ENCODE measurements at regions not wholly inside any gene's neighbourhood (a gene's known extent, or its start where the extent isn't known, plus 50 kb on each side); places are given as distances from the start of the nearest gene placed in this dataset.

DNA sequence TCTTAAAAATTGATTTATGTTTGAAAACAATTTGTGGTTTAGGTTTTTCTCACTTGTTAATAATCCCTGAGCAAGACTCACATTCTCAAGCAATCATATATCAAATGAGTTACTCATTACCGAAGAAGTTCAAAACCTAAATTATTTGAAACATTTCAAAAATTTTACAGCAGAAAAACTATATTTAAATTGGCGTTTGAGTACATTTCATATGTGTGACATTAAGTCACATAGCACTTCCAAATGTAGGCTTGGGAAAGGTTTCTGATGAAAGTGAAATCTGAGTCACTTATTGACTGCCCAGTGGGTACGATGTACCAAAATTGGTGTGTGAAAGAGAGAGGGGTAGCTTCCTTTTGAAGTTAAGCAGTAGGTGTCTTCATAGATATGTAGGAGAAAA is 411.4 kb upstream of the SGCD start:
- no peak overlapping the region for H3K4me3 ChIP-seq (ENCODE audit: low read depth in 1 of 2, low read length in 2 of 2)
- no peaks in the 10 kb centered on the region for H3K9me3 ChIP-seq (ENCODE audit: control insufficient read depth in 1 of 2, low read length in 2 of 2)

DNA sequence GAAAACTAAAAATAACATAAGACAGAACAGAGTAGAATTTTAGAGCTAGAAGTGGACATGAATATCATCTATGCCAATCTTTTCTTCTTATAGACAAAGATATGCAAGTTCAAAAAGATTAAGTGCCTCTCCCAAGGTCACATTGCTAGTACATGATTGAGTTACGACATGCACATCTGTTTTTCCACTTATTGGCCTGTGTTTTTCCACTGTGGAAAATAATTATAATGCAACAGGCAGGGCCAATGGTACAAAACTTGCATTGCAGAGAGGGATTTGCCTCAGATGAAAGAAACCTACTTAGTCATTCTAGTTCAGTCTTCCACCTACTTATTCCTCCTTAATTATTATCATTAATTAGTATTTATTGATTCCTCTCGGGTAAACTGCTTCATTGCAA is 407.8 kb upstream of the SGCD start:
- H3K4me3 ChIP-seq (ENCODE audit: low read depth in 1 of 2, low read length in 2 of 2), result no peak overlapping the region
- H3K27ac ChIP-seq (ENCODE audit: low read depth, low read length), result no peak overlapping the region
- no peak overlapping the region for H3K9ac ChIP-seq (ENCODE audit: low read depth in 1 of 2, low read length in 2 of 2)
- H3K27me3 ChIP-seq (ENCODE audit: control insufficient read depth in 1 of 2, insufficient read depth in 2 of 2, low read length in 2 of 2), result no peaks in the 10 kb centered on the region
- no peaks in the 10 kb centered on the region for H3K9me3 ChIP-seq (ENCODE audit: control insufficient read depth in 1 of 2, low read length in 2 of 2)
- H3K36me3 ChIP-seq (ENCODE audit: control insufficient read depth in 1 of 2, insufficient read depth in 2 of 2, low read length in 2 of 2), result no peaks in the 10 kb centered on the region
- H3K4me1 ChIP-seq (ENCODE audit: control insufficient read depth in 1 of 2, insufficient read depth in 2 of 2, low read length in 2 of 2), result no peaks in the 10 kb centered on the region

More for the DNA sequence above, 411.4 kb upstream of the SGCD start:
- no peak overlapping the region for H3K27ac ChIP-seq (ENCODE audit: low read depth, low read length)
- H3K4me1 ChIP-seq (ENCODE audit: control insufficient read depth in 1 of 2, insufficient read depth in 2 of 2, low read length in 2 of 2), result no peaks in the 10 kb centered on the region
- H3K36me3 ChIP-seq (ENCODE audit: control insufficient read depth in 1 of 2, insufficient read depth in 2 of 2, low read length in 2 of 2), result no peaks in the 10 kb centered on the region
- H3K9ac ChIP-seq (ENCODE audit: low read depth in 1 of 2, low read length in 2 of 2), result no peak overlapping the region
- no peaks in the 10 kb centered on the region for H3K27me3 ChIP-seq (ENCODE audit: control insufficient read depth in 1 of 2, insufficient read depth in 2 of 2, low read length in 2 of 2)

DNA sequence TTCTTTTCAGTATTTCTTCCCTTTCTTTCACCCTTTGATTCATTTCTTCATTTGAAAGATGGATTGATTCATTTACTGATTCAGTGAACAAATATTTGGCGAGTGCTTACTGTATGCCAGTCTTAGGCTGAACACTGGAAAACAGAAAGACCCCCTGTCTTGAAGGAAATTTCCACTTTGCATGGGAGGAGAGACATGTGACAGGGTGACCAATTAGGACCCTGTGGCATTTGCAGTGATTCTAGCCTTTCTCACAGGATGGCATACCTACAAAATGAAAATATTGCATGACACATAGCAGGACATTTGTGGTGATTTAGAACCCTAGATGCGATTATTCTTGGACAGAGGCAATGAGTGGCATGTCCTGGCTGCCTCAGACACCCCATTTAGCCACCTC is 407.2 kb upstream of the SGCD start:
- Histone ChIP-seq H3K27ac (ENCODE audit: low read depth, low read length) (no peak overlapping the region), H3K9me3 (ENCODE audit: control insufficient read depth in 1 of 2, low read length in 2 of 2) (no peaks in the 10 kb centered on the region), H3K36me3 (ENCODE audit: control insufficient read depth in 1 of 2, insufficient read depth in 2 of 2, low read length in 2 of 2) (no peaks in the 10 kb centered on the region), H3K27me3 (ENCODE audit: control insufficient read depth in 1 of 2, insufficient read depth in 2 of 2, low read length in 2 of 2) (no peaks in the 10 kb centered on the region), H3K4me1 (ENCODE audit: control insufficient read depth in 1 of 2, insufficient read depth in 2 of 2, low read length in 2 of 2) (no peaks in the 10 kb centered on the region), H3K9ac (ENCODE audit: low read depth in 1 of 2, low read length in 2 of 2) (no peak overlapping the region), H3K4me3 (ENCODE audit: low read depth in 1 of 2, low read length in 2 of 2) (no peak overlapping the region)

DNA sequence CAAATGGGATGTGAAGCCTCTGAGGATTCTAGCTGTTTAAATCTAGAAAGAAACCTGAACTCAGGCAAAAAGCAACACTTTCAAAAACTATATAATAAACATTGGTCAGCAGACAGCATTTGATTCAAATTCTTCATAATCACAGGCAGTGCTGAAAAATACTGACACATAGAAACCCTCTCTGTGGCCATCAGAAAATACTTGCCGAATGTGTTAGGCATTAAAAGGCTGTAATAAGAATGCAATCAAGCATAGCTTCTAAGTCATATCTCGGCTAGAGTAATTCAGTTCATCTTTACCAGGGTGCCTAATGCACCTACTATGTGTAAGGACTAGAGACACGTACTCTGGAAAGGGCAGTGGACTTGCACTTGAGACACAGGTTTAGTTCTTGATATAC is 405.3 kb upstream of the SGCD start:
- no peak overlapping the region for H3K27ac ChIP-seq (ENCODE audit: low read depth, low read length)
- no peaks in the 10 kb centered on the region for H3K4me1 ChIP-seq (ENCODE audit: control insufficient read depth in 1 of 2, insufficient read depth in 2 of 2, low read length in 2 of 2)
- H3K9me3 ChIP-seq (ENCODE audit: control insufficient read depth in 1 of 2, low read length in 2 of 2), result no peaks in the 10 kb centered on the region
- no peak overlapping the region for H3K9ac ChIP-seq (ENCODE audit: low read depth in 1 of 2, low read length in 2 of 2)
- H3K4me3 ChIP-seq (ENCODE audit: low read depth in 1 of 2, low read length in 2 of 2), result no peak overlapping the region
- H3K36me3 ChIP-seq (ENCODE audit: control insufficient read depth in 1 of 2, insufficient read depth in 2 of 2, low read length in 2 of 2), result no peaks in the 10 kb centered on the region
- no peaks in the 10 kb centered on the region for H3K27me3 ChIP-seq (ENCODE audit: control insufficient read depth in 1 of 2, insufficient read depth in 2 of 2, low read length in 2 of 2)

DNA sequence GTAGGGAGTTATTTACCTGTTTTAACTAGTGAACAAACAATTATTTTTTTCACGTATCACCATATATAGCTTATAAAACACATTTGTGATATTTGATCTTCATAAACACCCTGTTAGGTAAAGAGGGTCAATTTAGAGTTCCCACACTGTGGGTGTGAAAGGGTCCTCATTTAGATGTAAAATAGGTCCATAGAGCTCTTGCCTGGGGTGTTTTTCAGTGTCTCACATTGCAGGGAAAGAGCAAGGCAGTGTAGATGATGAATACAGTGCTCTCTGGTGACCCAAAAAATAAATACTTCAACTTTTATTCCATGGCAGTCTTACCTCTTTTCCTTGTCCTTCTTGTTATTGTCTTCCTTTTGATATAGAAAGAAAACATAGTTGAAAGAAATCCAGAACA is 403.2 kb upstream of the SGCD start:
- Histone ChIP-seq H3K27ac (ENCODE audit: low read depth, low read length) (no peak overlapping the region), H3K4me3 (ENCODE audit: low read depth in 1 of 2, low read length in 2 of 2) (no peak overlapping the region), H3K27me3 (ENCODE audit: control insufficient read depth in 1 of 2, insufficient read depth in 2 of 2, low read length in 2 of 2) (no peaks in the 10 kb centered on the region), H3K9ac (ENCODE audit: low read depth in 1 of 2, low read length in 2 of 2) (no peak overlapping the region), H3K4me1 (ENCODE audit: control insufficient read depth in 1 of 2, insufficient read depth in 2 of 2, low read length in 2 of 2) (no peaks in the 10 kb centered on the region), H3K9me3 (ENCODE audit: control insufficient read depth in 1 of 2, low read length in 2 of 2) (no peaks in the 10 kb centered on the region), H3K36me3 (ENCODE audit: control insufficient read depth in 1 of 2, insufficient read depth in 2 of 2, low read length in 2 of 2) (no peaks in the 10 kb centered on the region)

DNA sequence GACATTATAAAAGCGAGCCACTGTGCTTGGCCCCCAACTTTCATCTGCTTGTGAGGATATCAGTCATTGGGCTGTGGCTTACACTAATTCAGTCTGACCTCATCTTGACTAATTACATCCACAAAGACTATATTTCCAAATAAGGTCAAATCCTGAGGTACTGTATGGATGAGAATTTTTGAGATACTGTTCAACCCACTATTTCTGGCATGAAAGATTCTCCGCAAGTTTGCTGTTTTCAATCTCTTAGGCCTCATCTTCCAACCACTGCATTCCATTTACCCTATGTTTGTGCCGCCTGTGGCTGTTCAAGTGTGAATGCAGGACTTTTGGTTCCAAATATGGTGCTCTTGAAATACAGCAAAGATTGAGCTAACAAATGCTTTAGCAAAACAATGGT is 400.9 kb upstream of the SGCD start:
- H3K36me3 ChIP-seq (ENCODE audit: control insufficient read depth in 1 of 2, insufficient read depth in 2 of 2, low read length in 2 of 2), result no peaks in the 10 kb centered on the region
- no peak overlapping the region for H3K27ac ChIP-seq (ENCODE audit: low read depth, low read length)
- no peaks in the 10 kb centered on the region for H3K27me3 ChIP-seq (ENCODE audit: control insufficient read depth in 1 of 2, insufficient read depth in 2 of 2, low read length in 2 of 2)
- no peak overlapping the region for H3K4me3 ChIP-seq (ENCODE audit: low read depth in 1 of 2, low read length in 2 of 2)
- no peaks in the 10 kb centered on the region for H3K9me3 ChIP-seq (ENCODE audit: control insufficient read depth in 1 of 2, low read length in 2 of 2)
- H3K4me1 ChIP-seq (ENCODE audit: control insufficient read depth in 1 of 2, insufficient read depth in 2 of 2, low read length in 2 of 2), result no peaks in the 10 kb centered on the region
- no peak overlapping the region for H3K9ac ChIP-seq (ENCODE audit: low read depth in 1 of 2, low read length in 2 of 2)

DNA sequence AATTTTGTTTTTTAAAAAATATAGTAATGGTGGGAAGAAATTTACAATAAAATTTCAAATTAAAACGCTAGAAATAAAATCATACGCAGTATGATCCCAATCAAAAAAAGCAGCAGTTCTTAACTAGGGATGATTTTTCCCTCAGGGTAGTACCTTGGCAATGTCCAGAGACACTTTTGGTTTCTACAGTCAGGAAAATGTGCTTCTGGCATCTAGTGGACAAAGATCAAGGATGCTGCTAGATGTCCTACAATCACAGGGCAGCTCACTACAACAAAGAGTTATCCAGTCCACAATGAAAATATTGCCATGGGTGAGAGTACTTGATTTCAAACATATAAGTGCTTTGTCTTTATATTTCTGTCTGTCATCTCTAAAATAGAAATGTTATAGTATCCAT is 400.2 kb upstream of the SGCD start:
- Histone ChIP-seq H3K27ac (ENCODE audit: low read depth, low read length) (no peak overlapping the region), H3K36me3 (ENCODE audit: control insufficient read depth in 1 of 2, insufficient read depth in 2 of 2, low read length in 2 of 2) (no peaks in the 10 kb centered on the region), H3K4me1 (ENCODE audit: control insufficient read depth in 1 of 2, insufficient read depth in 2 of 2, low read length in 2 of 2) (no peaks in the 10 kb centered on the region), H3K27me3 (ENCODE audit: control insufficient read depth in 1 of 2, insufficient read depth in 2 of 2, low read length in 2 of 2) (no peaks in the 10 kb centered on the region), H3K9ac (ENCODE audit: low read depth in 1 of 2, low read length in 2 of 2) (no peak overlapping the region), H3K4me3 (ENCODE audit: low read depth in 1 of 2, low read length in 2 of 2) (no peak overlapping the region), H3K9me3 (ENCODE audit: control insufficient read depth in 1 of 2, low read length in 2 of 2) (no peaks in the 10 kb centered on the region)

DNA sequence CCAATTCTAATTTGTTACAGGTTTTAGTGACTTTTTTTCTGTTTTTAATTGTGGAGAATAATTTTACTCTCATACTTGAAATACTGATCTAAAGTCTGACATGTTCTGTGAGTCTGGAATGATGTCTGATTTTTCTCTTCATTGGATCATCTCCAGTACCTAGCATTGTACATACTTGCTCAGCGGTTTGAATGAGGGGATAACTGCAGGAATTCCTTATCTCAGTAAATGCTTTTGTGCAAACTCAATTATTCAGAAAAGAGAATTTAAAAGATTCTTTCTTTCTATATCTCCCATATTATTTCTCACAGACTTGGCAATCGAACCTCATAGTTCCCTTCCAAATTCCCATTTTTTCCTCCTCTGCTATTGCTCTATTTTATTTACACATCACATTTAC is 397.9 kb upstream of the SGCD start:
- Histone ChIP-seq H3K9ac (ENCODE audit: low read depth in 1 of 2, low read length in 2 of 2) (no peak overlapping the region), H3K27me3 (ENCODE audit: control insufficient read depth in 1 of 2, insufficient read depth in 2 of 2, low read length in 2 of 2) (no peaks in the 10 kb centered on the region), H3K36me3 (ENCODE audit: control insufficient read depth in 1 of 2, insufficient read depth in 2 of 2, low read length in 2 of 2) (no peaks in the 10 kb centered on the region)

DNA sequence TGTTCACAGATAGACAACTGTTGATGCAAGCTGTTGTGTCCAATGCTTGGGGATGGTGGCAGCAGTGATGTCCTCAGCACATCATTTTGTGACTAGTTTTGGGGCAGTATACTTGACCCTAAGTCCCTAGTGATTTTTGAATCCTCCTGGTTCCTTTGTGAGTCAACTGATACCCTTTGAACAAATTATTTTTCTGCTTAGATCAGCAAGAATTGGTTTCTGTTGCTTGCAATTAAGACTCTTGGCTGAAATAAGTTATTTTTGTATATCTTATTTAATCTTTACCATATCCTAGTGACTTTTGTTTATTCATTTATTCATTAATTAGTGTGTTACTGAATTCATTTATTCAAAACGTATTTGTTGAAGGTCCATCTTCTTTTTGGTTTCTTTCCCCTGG is 392.0 kb upstream of the SGCD start:
- Histone ChIP-seq H3K9ac (ENCODE audit: low read depth in 1 of 2, low read length in 2 of 2) (no peak overlapping the region), H3K27ac (ENCODE audit: low read depth, low read length) (no peak overlapping the region), H3K27me3 (ENCODE audit: control insufficient read depth in 1 of 2, insufficient read depth in 2 of 2, low read length in 2 of 2) (no peaks in the 10 kb centered on the region), H3K36me3 (ENCODE audit: control insufficient read depth in 1 of 2, insufficient read depth in 2 of 2, low read length in 2 of 2) (no peaks in the 10 kb centered on the region), H3K4me1 (ENCODE audit: control insufficient read depth in 1 of 2, insufficient read depth in 2 of 2, low read length in 2 of 2) (no peaks in the 10 kb centered on the region), H3K4me3 (ENCODE audit: low read depth in 1 of 2, low read length in 2 of 2) (no peak overlapping the region), H3K9me3 (ENCODE audit: control insufficient read depth in 1 of 2, low read length in 2 of 2) (no peaks in the 10 kb centered on the region)

More for the DNA sequence above, 397.9 kb upstream of the SGCD start:
- Histone ChIP-seq H3K4me3 (ENCODE audit: low read depth in 1 of 2, low read length in 2 of 2) (no peak overlapping the region), H3K9me3 (ENCODE audit: control insufficient read depth in 1 of 2, low read length in 2 of 2) (no peaks in the 10 kb centered on the region), H3K4me1 (ENCODE audit: control insufficient read depth in 1 of 2, insufficient read depth in 2 of 2, low read length in 2 of 2) (no peaks in the 10 kb centered on the region), H3K27ac (ENCODE audit: low read depth, low read length) (no peak overlapping the region)

DNA sequence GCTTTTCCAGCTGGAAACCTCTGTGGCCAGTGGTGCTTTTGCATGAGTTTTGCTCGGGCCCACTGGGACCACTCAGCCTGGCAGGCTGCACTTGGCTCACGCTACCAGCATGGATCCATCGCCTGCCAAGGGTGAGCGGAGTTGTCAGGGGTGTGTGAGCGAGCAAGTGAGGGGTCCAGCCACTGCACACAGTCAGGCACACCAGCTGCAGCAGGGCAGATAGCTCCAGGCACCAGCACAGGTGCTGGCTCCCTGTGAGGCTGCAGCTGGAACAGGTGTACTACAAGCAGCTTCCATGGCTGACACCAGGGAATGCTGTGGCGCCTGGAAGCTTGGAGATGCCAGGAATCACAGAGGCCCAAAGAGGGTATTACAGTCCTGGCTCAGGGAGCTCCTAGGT is 391.2 kb upstream of the SGCD start:
- no peak overlapping the region for H3K4me3 ChIP-seq (ENCODE audit: low read depth in 1 of 2, low read length in 2 of 2)
- no peak overlapping the region for H3K27ac ChIP-seq (ENCODE audit: low read depth, low read length)
- no peaks in the 10 kb centered on the region for H3K4me1 ChIP-seq (ENCODE audit: control insufficient read depth in 1 of 2, insufficient read depth in 2 of 2, low read length in 2 of 2)

More for the DNA sequence above, 391.2 kb upstream of the SGCD start:
- no peaks in the 10 kb centered on the region for H3K36me3 ChIP-seq (ENCODE audit: control insufficient read depth in 1 of 2, insufficient read depth in 2 of 2, low read length in 2 of 2)
- H3K27me3 ChIP-seq (ENCODE audit: control insufficient read depth in 1 of 2, insufficient read depth in 2 of 2, low read length in 2 of 2), result no peaks in the 10 kb centered on the region
- H3K9me3 ChIP-seq (ENCODE audit: control insufficient read depth in 1 of 2, low read length in 2 of 2), result no peaks in the 10 kb centered on the region
- no peak overlapping the region for H3K9ac ChIP-seq (ENCODE audit: low read depth in 1 of 2, low read length in 2 of 2)
